CD14-positive monocyte (primary cell): ENCODE measurements at regions not wholly inside any gene's neighbourhood (a gene's known extent, or its start where the extent isn't known, plus 50 kb on each side); places are given as distances from the start of the nearest gene placed in this dataset.
A peak's percentile ranks its signal among the peaks of the same experiment; 100 is the strongest.

Experiments used
- DNase-seq, 3 donors: peaks; one replicate each; pipeline ENCODE4 v3.0.0-alpha.2; 2011 to 2022
- H2AFZ ChIP-seq: 2 replicates; pipeline ENCODE4 v1.6.0; 2012; ENCODE audit warnings: mild to moderate bottlenecking, low read depth, low read length, inconsistent platforms; ENCODE audit not compliant: insufficient read depth, poor library complexity, severe bottlenecking
- H3K27ac ChIP-seq, 2 donors: 1 replicate in 1 of 2; 2 replicates in 1 of 2; pipeline ENCODE4 v1.5.1; 2012 to 2013; ENCODE audit warnings: low read length in 2 of 2, control low read depth in 1 of 2, inconsistent platforms in 1 of 2, low read depth in 1 of 2, mild to moderate bottlenecking in 1 of 2
- H3K27me3 ChIP-seq, 2 donors: one replicate each; pipeline versions ENCODE4 v1.6.0 to v1.6.1; 2011 to 2013; ENCODE audit warnings: low read length in 2 of 2; ENCODE audit not compliant: control insufficient read depth in 2 of 2, insufficient read depth in 2 of 2
- H3K36me3 ChIP-seq, 2 donors: replicated peaks in 1 of 2; 1 replicate in 1 of 2; 2 replicates in 1 of 2; pipeline versions ENCODE4 v1.5.1 to v1.6.1; 2012 to 2013; ENCODE audit warnings: low read length in 2 of 2, control low read depth in 1 of 2, inconsistent platforms in 1 of 2, mild to moderate bottlenecking in 1 of 2; ENCODE audit not compliant: insufficient read depth in 2 of 2, control insufficient read depth in 1 of 2
- H3K4me1 ChIP-seq, 2 donors: 1 replicate in 1 of 2; 2 replicates in 1 of 2; pipeline versions ENCODE4 v1.5.1 to v1.6.1; 2012 to 2013; ENCODE audit warnings: low read length in 2 of 2, control low read depth in 1 of 2, inconsistent platforms in 1 of 2, mild to moderate bottlenecking in 1 of 2, moderate library complexity in 1 of 2; ENCODE audit not compliant: insufficient read depth in 2 of 2, control insufficient read depth in 1 of 2
- H3K4me2 ChIP-seq: replicated peaks from 2 replicates; pipeline ENCODE3; 2012; ENCODE audit warnings: low read length, moderate library complexity, mild to moderate bottlenecking; ENCODE audit not compliant: poor library complexity, severe bottlenecking; ENCODE audit errors: extremely low read depth
- H3K4me3 ChIP-seq, 3 experiments: fragments of 200-600 bp in 1 of 3; sonication (generic) in 1 of 3; replicated peaks in 1 of 3; 1 replicate in 2 of 3; 2 replicates in 1 of 3; pipeline ENCODE4 v1.5.1; 2011 to 2013; ENCODE audit warnings: low read length in 3 of 3, mild to moderate bottlenecking in 3 of 3, control low read depth in 2 of 3, low read depth in 2 of 3, inconsistent platforms in 1 of 3, moderate library complexity in 1 of 3
- H3K79me2 ChIP-seq: 2 replicates; pipeline ENCODE4 v1.6.0; 2012; ENCODE audit warnings: mild to moderate bottlenecking, control low read depth, inconsistent platforms, low read length, moderate library complexity; ENCODE audit not compliant: insufficient read depth
- H3K9ac ChIP-seq: 2 replicates; pipeline ENCODE4 v1.6.0; 2017; ENCODE audit warnings: low read length, mild to moderate bottlenecking; ENCODE audit not compliant: insufficient read depth, poor library complexity, severe bottlenecking
- H3K9me3 ChIP-seq, 2 donors: replicated peaks in 1 of 2; 1 replicate in 1 of 2; 2 replicates in 1 of 2; pipeline versions ENCODE4 v1.5.1 to v1.6.1; 2012 to 2013; ENCODE audit warnings: low read length in 2 of 2, control low read depth in 1 of 2; ENCODE audit not compliant: control insufficient read depth in 1 of 2, insufficient read depth in 1 of 2
- H4K20me1 ChIP-seq: 2 replicates; pipeline ENCODE4 v1.6.0; 2012; ENCODE audit warnings: mild to moderate bottlenecking, low read length, control low read depth, moderate library complexity; ENCODE audit not compliant: insufficient read depth
- H3K27ac Mint-ChIP-seq, 7 donors: one replicate each; pipeline ENCODE4 v1.8.0; 2020; ENCODE audit warnings: mild to moderate bottlenecking in 7 of 7, mixed read lengths in 7 of 7, moderate library complexity in 6 of 7, inconsistent platforms in 2 of 7
- H3K27me3 Mint-ChIP-seq, 3 donors: one replicate each; pipeline ENCODE4 v1.8.0; 2021 to 2022; ENCODE audit warnings: low read depth in 3 of 3, mild to moderate bottlenecking in 3 of 3, mixed read lengths in 3 of 3, moderate library complexity in 3 of 3, inconsistent platforms in 1 of 3
- H3K36me3 Mint-ChIP-seq, 2 donors: one replicate each; pipeline ENCODE4 v1.8.0; 2020; ENCODE audit warnings: mixed read lengths in 2 of 2, inconsistent platforms in 1 of 2, mild to moderate bottlenecking in 1 of 2
- H3K4me1 Mint-ChIP-seq: one replicate; pipeline ENCODE4 v1.8.0; 2020; ENCODE audit warnings: mild to moderate bottlenecking, mixed read lengths
- H3K4me3 Mint-ChIP-seq, 2 donors: one replicate each; pipeline ENCODE4 v1.8.0; 2020; ENCODE audit warnings: mild to moderate bottlenecking in 2 of 2, mixed read lengths in 2 of 2, moderate library complexity in 1 of 2
- H3K9me3 Mint-ChIP-seq, 7 donors: one replicate each; pipeline ENCODE4 v1.8.0; 2020 to 2022; ENCODE audit warnings: mixed read lengths in 7 of 7, mild to moderate bottlenecking in 6 of 7, moderate library complexity in 6 of 7, inconsistent platforms in 2 of 7
- WGBS: methylation state at CpG from one replicate; pipeline ENCODE4 v1.1.5; 2013; ENCODE audit warnings: missing lambda C conversion rate; ENCODE audit not compliant: insufficient coverage; 5-methylcytosine and 5-hydroxymethylcytosine counted together
- intact Hi-C, 2 donors: fragments of 100-400 bp; cut with micrococcal nuclease; formaldehyde crosslinking; loops; one replicate each; pipeline versions ENCODE4 v1.15.0 to v1.15.1; 2023
- TF ChIP-seq, protein P1 (sequence below): fragments of 200-600 bp; IDR thresholded peaks from one replicate; pipeline ENCODE4 v1.8.0; 2022; ENCODE audit warnings: antibody characterized with exemption, mild to moderate bottlenecking

DNA sequence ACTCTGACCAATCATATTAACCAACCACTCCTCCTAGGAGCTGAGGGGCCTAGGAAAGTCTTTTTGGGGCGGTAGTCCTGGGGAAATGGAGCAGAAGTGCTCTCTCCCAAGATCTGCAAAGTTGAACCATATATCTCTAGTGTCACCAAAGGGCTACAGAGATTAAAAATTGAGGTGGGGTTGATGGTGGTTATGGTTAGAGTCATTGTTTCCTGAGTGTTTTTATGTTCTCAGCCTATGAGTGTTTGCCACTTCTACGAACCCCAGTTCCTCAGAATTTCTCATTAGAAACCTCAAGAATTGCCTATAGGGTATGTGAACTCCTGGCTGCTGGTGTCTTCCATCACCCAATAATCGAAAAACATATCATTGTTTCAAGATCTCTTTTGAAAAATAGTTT lies 217.8 kb downstream of the CDRT15L2 start:
- H3K9ac ChIP-seq: no peak overlapping the region
- H4K20me1 ChIP-seq: no peaks in the 10 kb centered on the region
- H3K27me3 Mint-ChIP-seq: peaks cover 0 to 4% (median 1%) of the 10 kb centered on the region in 3 donors
- no peak overlapping the region for H3K4me3 Mint-ChIP-seq
- H3K27me3 ChIP-seq: no peaks in the 10 kb centered on the region
- H3K9me3 ChIP-seq: no peaks in the 10 kb centered on the region
- H2AFZ ChIP-seq: peak overlapping the region; percentile 13
- TF ChIP-seq, protein P1, sequence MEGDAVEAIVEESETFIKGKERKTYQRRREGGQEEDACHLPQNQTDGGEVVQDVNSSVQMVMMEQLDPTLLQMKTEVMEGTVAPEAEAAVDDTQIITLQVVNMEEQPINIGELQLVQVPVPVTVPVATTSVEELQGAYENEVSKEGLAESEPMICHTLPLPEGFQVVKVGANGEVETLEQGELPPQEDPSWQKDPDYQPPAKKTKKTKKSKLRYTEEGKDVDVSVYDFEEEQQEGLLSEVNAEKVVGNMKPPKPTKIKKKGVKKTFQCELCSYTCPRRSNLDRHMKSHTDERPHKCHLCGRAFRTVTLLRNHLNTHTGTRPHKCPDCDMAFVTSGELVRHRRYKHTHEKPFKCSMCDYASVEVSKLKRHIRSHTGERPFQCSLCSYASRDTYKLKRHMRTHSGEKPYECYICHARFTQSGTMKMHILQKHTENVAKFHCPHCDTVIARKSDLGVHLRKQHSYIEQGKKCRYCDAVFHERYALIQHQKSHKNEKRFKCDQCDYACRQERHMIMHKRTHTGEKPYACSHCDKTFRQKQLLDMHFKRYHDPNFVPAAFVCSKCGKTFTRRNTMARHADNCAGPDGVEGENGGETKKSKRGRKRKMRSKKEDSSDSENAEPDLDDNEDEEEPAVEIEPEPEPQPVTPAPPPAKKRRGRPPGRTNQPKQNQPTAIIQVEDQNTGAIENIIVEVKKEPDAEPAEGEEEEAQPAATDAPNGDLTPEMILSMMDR: no peak
- H3K79me2 ChIP-seq: no peaks in the 10 kb centered on the region
- peaks cover 0 to 2% (median 0%) of the 10 kb centered on the region in 7 donors for H3K9me3 Mint-ChIP-seq
- no peaks in the 10 kb centered on the region for H3K36me3 Mint-ChIP-seq
- no peaks in the 10 kb centered on the region for H3K4me1 Mint-ChIP-seq
- no peaks in the 10 kb centered on the region for H3K36me3 ChIP-seq
- no peak for DNase-seq
- H3K4me2 ChIP-seq: no peak overlapping the region
- no CpG with 5 or more reads among the region's 3 CpGs for WGBS
- H3K4me1 ChIP-seq: no peaks in the 10 kb centered on the region
- H3K27ac Mint-ChIP-seq: no peak overlapping the region
- intact Hi-C loops: no loop called here
- H3K27ac ChIP-seq: no peak overlapping the region
- H3K4me3 ChIP-seq: no peak overlapping the region

DNA sequence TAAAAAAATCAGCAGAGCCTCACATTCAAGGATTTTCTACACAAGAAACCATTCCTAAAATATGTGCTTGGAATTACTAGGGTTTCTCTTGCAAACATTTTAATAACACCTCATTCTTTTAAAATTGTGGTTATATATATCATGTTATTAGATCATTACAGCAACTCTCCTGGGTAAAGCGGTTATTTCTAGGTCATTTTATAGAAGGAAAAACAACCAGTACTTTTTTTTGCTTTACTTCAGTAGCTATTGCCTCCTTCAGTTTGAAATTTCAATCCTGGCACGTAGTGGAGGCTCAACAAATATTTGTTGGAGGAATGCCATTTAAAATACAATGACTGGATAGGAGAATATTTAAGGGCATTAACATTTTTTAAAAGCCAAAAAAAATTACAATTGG lies 220.6 kb downstream of the CDRT15L2 start:
- H3K4me3 ChIP-seq: no peak overlapping the region
- no peaks in the 10 kb centered on the region for H3K36me3 Mint-ChIP-seq
- no peaks in the 10 kb centered on the region for H3K4me1 Mint-ChIP-seq
- no peaks in the 10 kb centered on the region for H3K27me3 ChIP-seq
- H3K27ac Mint-ChIP-seq: no peak overlapping the region
- WGBS: no CpG with 5 or more reads among the region's 2 CpGs
- H3K9me3 ChIP-seq: no peaks in the 10 kb centered on the region
- no peak overlapping the region for H3K4me2 ChIP-seq
- H2AFZ ChIP-seq: no peak overlapping the region
- no peaks in the 10 kb centered on the region for H3K36me3 ChIP-seq
- H3K4me3 Mint-ChIP-seq: no peak overlapping the region
- intact Hi-C loops: no loop called here
- H3K27ac ChIP-seq: no peak overlapping the region
- H3K4me1 ChIP-seq: no peaks in the 10 kb centered on the region
- H3K27me3 Mint-ChIP-seq: peaks cover 1 to 4% (median 3%) of the 10 kb centered on the region in 3 donors
- H3K9ac ChIP-seq: no peak overlapping the region
- no peaks in the 10 kb centered on the region for H3K9me3 Mint-ChIP-seq
- H4K20me1 ChIP-seq: no peaks in the 10 kb centered on the region
- DNase-seq: no peak
- no peaks in the 10 kb centered on the region for H3K79me2 ChIP-seq
- TF ChIP-seq, protein P1: no peak
